ENCODE measurements at regions not wholly inside any gene's neighbourhood (a gene's known extent, or its start where the extent isn't known, plus 50 kb on each side); places are given as distances from the start of the nearest gene placed in this dataset.

GRCh38 chr13:56713656-56714055 lies 427.1 kb upstream of the PRR20A start:
- Histone ChIP-seq H3K14ac (ENCODE audit: insufficient read length) (no peak overlapping the region), H2BK5ac (ENCODE audit: low read depth, low read length) (no peak overlapping the region), H3K27me3 (replicated peaks in 1 of 4; ENCODE audit: control insufficient read depth in 3 of 4, extremely low read depth in 1 of 4, insufficient read depth in 3 of 4, low read length in 3 of 4) (no peaks in the 10 kb centered on the region), H4K91ac (replicated peaks; ENCODE audit: insufficient read length, low read length) (no peak overlapping the region), H3K36me3 (ENCODE audit: control insufficient read depth in 2 of 4, insufficient read depth in 4 of 4, low read length in 3 of 4) (no peaks in the 10 kb centered on the region), H3K18ac (ENCODE audit: extremely low read depth, low read length) (no peak overlapping the region), H4K5ac (ENCODE audit: insufficient read length, low read depth, low read length) (no peak overlapping the region), H3K27ac (ENCODE audit: low read depth, low read length) (no peak overlapping the region), H3K4me3 (ENCODE audit: extremely low read depth in 1 of 4, insufficient read depth in 2 of 4, low read depth in 3 of 4, low read length in 4 of 4) (no peak overlapping the region), H3K23ac (ENCODE audit: insufficient read length) (no peak overlapping the region), H2BK20ac (ENCODE audit: low read length) (no peak overlapping the region), H2BK15ac (ENCODE audit: low read length) (no peak overlapping the region), H3K9ac (replicated peaks in 1 of 4; ENCODE audit: extremely low read depth in 1 of 4, low read depth in 3 of 4, low read length in 3 of 4) (no peak overlapping the region), H3K9me3 (ENCODE audit: insufficient read depth in 2 of 2, low read depth in 1 of 2, low read length in 1 of 2) (no peaks in the 10 kb centered on the region), H3K79me1 (ENCODE audit: low read depth, low read length) (no peaks in the 10 kb centered on the region), H3K79me2 (ENCODE audit: control insufficient read depth in 1 of 2, insufficient read depth in 2 of 2, low read length in 2 of 2) (no peaks in the 10 kb centered on the region), H4K8ac (ENCODE audit: extremely low read depth, insufficient read depth, low read length) (no peak overlapping the region), H4K20me1 (replicated peaks in 1 of 2; ENCODE audit: control insufficient read depth in 1 of 2, insufficient read depth in 2 of 2, low read length in 2 of 2) (no peaks in the 10 kb centered on the region), H3K23me2 (ENCODE audit: low read depth, low read length) (no peaks in the 10 kb centered on the region), H2BK120ac (replicated peaks; ENCODE audit: low read depth, low read length) (no peak overlapping the region), H2BK12ac (ENCODE audit: low read depth, low read length) (no peak overlapping the region), H3K56ac (replicated peaks; ENCODE audit: insufficient read length, low read depth, low read length) (no peak overlapping the region), H2AK5ac (ENCODE audit: low read depth, low read length) (no peak overlapping the region), H3K4me1 (replicated peaks in 1 of 4; ENCODE audit: control insufficient read depth in 3 of 4, insufficient read depth in 4 of 4, low read length in 3 of 4) (no peaks in the 10 kb centered on the region), H2AFZ (ENCODE audit: low read length) (no peak overlapping the region), H3K4ac (replicated peaks; ENCODE audit: insufficient read length, low read depth, low read length) (no peak overlapping the region), H3K4me2 (ENCODE audit: insufficient read depth in 1 of 2, low read depth in 2 of 2, low read length in 2 of 2) (no peak overlapping the region)
- POLR2A ChIA-PET (ENCODE audit: partially characterized antibody) = no interaction called here
- 96% methylated on average over 2 of the region's 2 CpGs; no CpG with 5 or more reads in 1 of the 2 experiments for WGBS, 2 experiments (ENCODE audit: extremely low coverage in 1 of 2, insufficient coverage in 1 of 2, insufficient read length in 1 of 2, insufficient replicate concordance in 2 of 2, low coverage in 1 of 2, low lambda C conversion rate in 2 of 2, missing lambda C conversion rate in 1 of 2)
- FAIRE-seq (peak; percentile 63), DNase-seq (ENCODE audit: low read depth in 1 of 2, low spot score in 2 of 2) (no peak)
- CTCF ChIA-PET (ENCODE audit: partially characterized antibody) = interaction anchor here (0.6 kb wide), 1 partner anchor 652 kb away, joined by 3 read pairs; no protein-coding TSS in a partner anchor
- no peak for TF ChIP-seq CTBP2 (IDR thresholded peaks at IDR 0.05; ENCODE audit: borderline replicate concordance, insufficient read depth, insufficient read length, low read length)
- TF ChIP-seq CTCF (IDR thresholded peaks at IDR 0.05; ENCODE audit: control extremely low read depth in 1 of 3, insufficient read depth in 1 of 3, low read depth in 1 of 3, low read length in 3 of 3) = no peak
- no peak for TF ChIP-seq SIN3A (conservative IDR thresholded peaks at IDR 0.05 in 1 of 2, IDR thresholded peaks at IDR 0.05 in 1 of 2; ENCODE audit: low read depth in 1 of 2, low read length in 2 of 2)
- TF ChIP-seq E2F6 (IDR thresholded peaks at IDR 0.05) = no peak
- TF ChIP-seq SIX5 (IDR thresholded peaks at IDR 0.05; ENCODE audit: low read depth, low read length) = no peak
- TF ChIP-seq GABPA (IDR thresholded peaks at IDR 0.05; ENCODE audit: borderline replicate concordance, insufficient read depth, low read length) = no peak
- TF ChIP-seq RAD21 (IDR thresholded peaks at IDR 0.05 in 1 of 2, conservative IDR thresholded peaks at IDR 0.05 in 1 of 2; ENCODE audit: low read depth in 2 of 2, low read length in 2 of 2) = no peak
- no peak for TF ChIP-seq SRF (IDR thresholded peaks at IDR 0.05; ENCODE audit: low read depth, low read length)
- TF ChIP-seq CBX8 (IDR thresholded peaks at IDR 0.05; ENCODE audit: borderline replicate concordance, low read depth, low read length) = no peak
- TF ChIP-seq RFX5 (IDR thresholded peaks at IDR 0.05; ENCODE audit: borderline replicate concordance, low read depth, low read length) = no peak
- no peak for TF ChIP-seq POLR2A (IDR thresholded peaks at IDR 0.05; ENCODE audit: control extremely low read depth in 1 of 2, low read depth in 2 of 2, low read length in 2 of 2)

All from H1 (cell line).